ENCODE measurements at regions not wholly inside any gene's neighbourhood (a gene's known extent, or its start where the extent isn't known, plus 50 kb on each side); places are given as distances from the start of the nearest gene placed in this dataset.

- Histone ChIP-seq H3K36me3 (ENCODE audit: low read length) (no peaks in the 10 kb centered on the region), H3K27ac (ENCODE audit: low read depth, low read length) (no peak overlapping the region), H3K9me3 (ENCODE audit: insufficient read depth, low read length) (no peaks in the 10 kb centered on the region), H3K9me2 (replicated peaks; ENCODE audit: insufficient read depth, low read length) (no peaks in the 10 kb centered on the region), H3K4me3 (ENCODE audit: insufficient read depth, low read length, poor library complexity, severe bottlenecking) (no peak overlapping the region), H3K9ac (ENCODE audit: low read length) (no peak overlapping the region), H3K79me2 (ENCODE audit: insufficient read depth, low read length) (no peaks in the 10 kb centered on the region), H3F3A (ENCODE audit: insufficient read depth) (no peaks in the 10 kb centered on the region), H2AFZ (ENCODE audit: low read depth, low read length, severe bottlenecking) (no peak overlapping the region), H4K20me1 (ENCODE audit: low read depth, low read length) (no peaks in the 10 kb centered on the region), H3K27me3 (ENCODE audit: low read length) (no peaks in the 10 kb centered on the region; the same call in 1 of the 2 replicates), H3K4me2 (ENCODE audit: low read depth, low read length, poor library complexity, severe bottlenecking) (no peak overlapping the region)
- TF ChIP-seq EZH2phosphoT487 (conservative IDR thresholded peaks at IDR 0.05; ENCODE audit: low read length): no peak
- TF ChIP-seq CTCF (IDR thresholded peaks at IDR 0.05; ENCODE audit: insufficient read depth, low read length, poor library complexity, severe bottlenecking): no peak
Observed at GRCh38 chr22:47572443-47572842, 810.0 kb downstream of the TBC1D22A start.

- H3K79me2 ChIP-seq (ENCODE audit: insufficient read depth, low read length): no peaks in the 10 kb centered on the region
- H3K9me2 ChIP-seq (replicated peaks; ENCODE audit: insufficient read depth, low read length): no peaks in the 10 kb centered on the region
- no peak overlapping the region for H3K9ac ChIP-seq (ENCODE audit: low read length)
- H4K20me1 ChIP-seq (ENCODE audit: low read depth, low read length): no peaks in the 10 kb centered on the region
- no peaks in the 10 kb centered on the region for H3K9me3 ChIP-seq (ENCODE audit: insufficient read depth, low read length)
- no peak overlapping the region for H3K4me2 ChIP-seq (ENCODE audit: low read depth, low read length, poor library complexity, severe bottlenecking)
- no peaks in the 10 kb centered on the region for H3K36me3 ChIP-seq (ENCODE audit: low read length)
- no peak for TF ChIP-seq CTCF (IDR thresholded peaks at IDR 0.05; ENCODE audit: insufficient read depth, low read length, poor library complexity, severe bottlenecking)
- no peak for TF ChIP-seq EZH2phosphoT487 (conservative IDR thresholded peaks at IDR 0.05; ENCODE audit: low read length)
- no peaks in the 10 kb centered on the region; the same call in 1 of the 2 replicates for H3K27me3 ChIP-seq (ENCODE audit: low read length)
- H3K4me3 ChIP-seq (ENCODE audit: insufficient read depth, low read length, poor library complexity, severe bottlenecking): no peak overlapping the region
- no peaks in the 10 kb centered on the region for H3F3A ChIP-seq (ENCODE audit: insufficient read depth)
- no peak overlapping the region for H3K27ac ChIP-seq (ENCODE audit: low read depth, low read length)
- H2AFZ ChIP-seq (ENCODE audit: low read depth, low read length, severe bottlenecking): no peak overlapping the region
Observed at GRCh38 chr22:47571616-47572015, 809.2 kb downstream of the TBC1D22A start.

- Histone ChIP-seq H3K9me3 (ENCODE audit: insufficient read depth, low read length) (no peaks in the 10 kb centered on the region), H3K27me3 (ENCODE audit: low read length) (no peaks in the 10 kb centered on the region), H3K4me2 (ENCODE audit: low read depth, low read length, poor library complexity, severe bottlenecking) (no peak overlapping the region), H2AFZ (ENCODE audit: low read depth, low read length, severe bottlenecking) (no peak overlapping the region), H3K9ac (ENCODE audit: low read length) (no peak overlapping the region), H3F3A (ENCODE audit: insufficient read depth) (no peaks in the 10 kb centered on the region), H4K20me1 (ENCODE audit: low read depth, low read length) (no peaks in the 10 kb centered on the region), H3K27ac (ENCODE audit: low read depth, low read length) (no peak overlapping the region), H3K79me2 (ENCODE audit: insufficient read depth, low read length) (no peaks in the 10 kb centered on the region), H3K36me3 (ENCODE audit: low read length) (no peaks in the 10 kb centered on the region), H3K9me2 (replicated peaks; ENCODE audit: insufficient read depth, low read length) (no peaks in the 10 kb centered on the region), H3K4me3 (ENCODE audit: insufficient read depth, low read length, poor library complexity, severe bottlenecking) (no peak overlapping the region)
- TF ChIP-seq EZH2phosphoT487 (conservative IDR thresholded peaks at IDR 0.05; ENCODE audit: low read length): no peak
- no peak for TF ChIP-seq CTCF (IDR thresholded peaks at IDR 0.05; ENCODE audit: insufficient read depth, low read length, poor library complexity, severe bottlenecking)
Observed at GRCh38 chr22:47570851-47571250, 808.4 kb downstream of the TBC1D22A start.
